ENCODE measurements at regions not wholly inside any gene's neighbourhood (a gene's known extent, or its start where the extent isn't known, plus 50 kb on each side); places are given as distances from the start of the nearest gene placed in this dataset.

- intact Hi-C loops (cut with DNase I) = no loop called here
- DNase-seq (ENCODE audit: low spot score) = no peak
Measured at GRCh38 chr13:76759877-76760276, 126.3 kb downstream of the KCTD12 start.

DNA sequence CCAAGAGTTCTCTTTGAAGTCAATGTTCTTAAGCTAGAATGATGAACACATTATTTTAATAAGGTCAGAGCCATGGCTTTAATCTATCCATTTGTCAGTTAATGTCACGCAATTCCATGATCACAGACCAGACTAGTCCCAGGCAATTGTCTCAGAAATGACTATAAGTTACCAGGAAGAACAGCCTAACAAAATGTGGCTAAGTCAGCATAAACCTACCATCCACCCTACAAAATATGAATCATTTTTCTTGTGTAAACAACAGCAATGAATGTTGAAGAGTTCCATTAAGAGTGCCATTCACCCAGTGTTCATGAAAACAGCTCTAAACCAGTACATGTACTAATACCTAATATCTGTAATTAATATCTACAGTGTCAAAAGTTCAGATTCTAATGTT lies 127.5 kb downstream of the KCTD12 start:
- DNase-seq (ENCODE audit: low spot score) = no peak
- intact Hi-C loops (cut with DNase I) = no loop called here

GRCh38 chr13:76758257-76758656 lies 127.9 kb downstream of the KCTD12 start:
- intact Hi-C loops (cut with DNase I) = no loop called here
- DNase-seq (ENCODE audit: low spot score) = no peak

GRCh38 chr13:76756451-76756850 lies 129.8 kb downstream of the KCTD12 start:
- intact Hi-C loops (cut with DNase I) = loop anchor here in 1 of 2 donors (2.0 kb wide), 1 partner anchor 64 kb away; no protein-coding TSS in a partner anchor
- no peak for DNase-seq (ENCODE audit: low spot score)

DNA sequence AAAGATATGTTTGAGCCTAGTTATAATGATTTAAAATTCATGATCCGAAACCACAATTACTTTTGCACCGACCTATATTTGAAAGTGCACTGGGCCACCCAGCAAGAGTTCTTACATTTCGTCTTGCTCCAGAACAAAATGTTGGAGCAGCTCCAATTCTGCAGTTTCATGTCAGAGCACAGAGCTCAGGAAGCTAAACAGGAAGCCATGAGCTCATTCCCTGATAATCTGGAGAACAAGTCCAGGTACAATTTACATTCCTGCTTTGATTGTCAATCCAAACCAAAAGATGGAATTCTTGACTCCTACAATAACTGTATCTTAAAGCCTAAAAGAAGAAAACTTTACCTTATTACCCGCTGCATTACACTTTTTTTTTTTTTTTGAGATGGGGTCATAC lies 131.8 kb downstream of the KCTD12 start:
- no peak for DNase-seq (ENCODE audit: low spot score)
- intact Hi-C loops (cut with DNase I) = no loop called here

- intact Hi-C loops (cut with DNase I) = no loop called here
- no peak for DNase-seq (ENCODE audit: low spot score)
Measured at GRCh38 chr13:76751278-76751677, 134.9 kb downstream of the KCTD12 start.

- DNase-seq (ENCODE audit: low spot score) = no peak
- intact Hi-C loops (cut with DNase I) = no loop called here
Measured at GRCh38 chr13:76750126-76750525, 136.1 kb downstream of the KCTD12 start.

GRCh38 chr13:76745261-76746200 lies 140.7 kb downstream of the KCTD12 start:
- intact Hi-C loops (cut with DNase I) = no loop called here
- no peak for DNase-seq (ENCODE audit: low spot score)

GRCh38 chr13:76741624-76742023 lies 144.6 kb downstream of the KCTD12 start:
- DNase-seq (ENCODE audit: low spot score) = no peak
- intact Hi-C loops (cut with DNase I) = no loop called here

DNA sequence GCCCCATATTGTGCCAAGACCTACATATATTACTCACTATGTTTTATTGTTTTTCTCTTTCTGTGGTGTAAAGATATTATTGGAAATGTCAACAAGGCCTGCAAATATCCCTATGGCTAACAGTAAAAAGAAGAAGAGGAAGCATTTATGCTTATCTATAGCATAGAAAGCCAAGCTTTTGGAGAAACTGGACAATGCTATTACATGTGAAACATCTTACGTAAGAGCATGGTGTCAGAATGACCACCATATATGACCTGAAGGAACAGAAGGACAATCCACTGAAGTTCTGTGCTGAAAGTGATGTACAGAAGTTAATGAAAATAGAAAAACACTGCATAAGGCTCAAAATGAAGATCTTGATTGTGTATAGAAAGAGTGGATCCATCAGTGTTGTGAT lies 145.2 kb downstream of the KCTD12 start:
- no peak for DNase-seq (ENCODE audit: low spot score)
- intact Hi-C loops (cut with DNase I) = no loop called here

DNA sequence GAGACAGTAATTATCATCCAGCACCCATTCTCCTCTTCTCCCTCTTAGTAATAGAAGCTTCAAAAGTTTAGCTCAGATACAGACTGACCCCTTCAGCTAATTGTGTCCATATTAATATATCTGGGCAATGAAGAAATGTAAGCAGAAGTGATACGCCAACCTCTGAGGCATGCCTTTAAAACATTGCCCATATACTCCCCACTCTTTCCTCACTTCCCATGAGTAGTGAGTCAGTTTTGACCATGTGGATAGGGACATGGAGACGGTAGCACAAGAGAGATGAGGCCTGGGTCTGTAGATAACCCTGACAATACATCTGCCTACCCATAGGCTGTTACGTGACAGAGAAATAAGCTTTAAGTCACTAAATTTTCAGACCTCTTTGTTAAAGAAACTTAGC lies 147.6 kb downstream of the KCTD12 start:
- intact Hi-C loops (cut with DNase I) = no loop called here
- no peak for DNase-seq (ENCODE audit: low spot score)

DNA sequence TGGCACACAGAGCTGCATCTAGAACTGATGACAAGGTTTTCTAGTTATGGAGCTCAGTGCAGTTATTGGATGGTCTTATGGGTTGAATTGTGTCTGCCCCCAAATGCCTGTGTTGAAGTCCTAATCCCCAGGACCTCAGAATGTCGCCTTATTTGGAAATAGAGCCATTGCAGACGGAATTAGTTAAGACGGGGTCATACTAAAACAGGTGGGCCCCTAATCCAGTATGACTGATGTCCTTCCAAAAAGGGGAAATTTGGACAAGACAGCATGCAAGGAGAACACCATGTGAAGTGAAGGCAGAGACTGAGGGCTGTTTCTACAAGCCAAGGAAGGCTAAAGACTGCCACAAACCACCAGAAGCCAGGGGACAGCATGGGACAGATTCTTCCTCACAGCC lies 148.7 kb downstream of the KCTD12 start:
- intact Hi-C loops (cut with DNase I) = no loop called here

DNA sequence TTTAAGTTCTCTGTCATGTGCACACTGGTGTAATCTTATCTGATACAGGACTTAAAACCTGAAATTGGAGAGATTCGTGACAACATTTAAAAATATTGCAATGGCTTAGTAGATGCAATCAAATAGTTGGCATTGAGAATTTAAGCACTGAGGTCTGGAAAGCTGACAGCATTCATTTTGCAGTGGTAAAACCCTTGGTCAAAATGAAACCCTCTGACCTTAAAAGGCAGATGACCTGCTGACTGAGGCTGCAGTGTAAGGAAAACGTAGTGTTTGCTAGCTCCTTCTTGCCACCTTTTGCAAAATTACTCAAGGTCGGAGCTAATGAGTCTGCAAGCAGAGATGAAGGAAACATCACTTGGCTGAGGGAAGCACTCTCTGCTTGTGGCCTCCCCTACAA lies 150.6 kb downstream of the KCTD12 start:
- DNase-seq (ENCODE audit: low spot score) = no peak
- intact Hi-C loops (cut with DNase I) = no loop called here

More for the DNA sequence above, 148.7 kb downstream of the KCTD12 start:
- no peak for DNase-seq (ENCODE audit: low spot score)

DNA sequence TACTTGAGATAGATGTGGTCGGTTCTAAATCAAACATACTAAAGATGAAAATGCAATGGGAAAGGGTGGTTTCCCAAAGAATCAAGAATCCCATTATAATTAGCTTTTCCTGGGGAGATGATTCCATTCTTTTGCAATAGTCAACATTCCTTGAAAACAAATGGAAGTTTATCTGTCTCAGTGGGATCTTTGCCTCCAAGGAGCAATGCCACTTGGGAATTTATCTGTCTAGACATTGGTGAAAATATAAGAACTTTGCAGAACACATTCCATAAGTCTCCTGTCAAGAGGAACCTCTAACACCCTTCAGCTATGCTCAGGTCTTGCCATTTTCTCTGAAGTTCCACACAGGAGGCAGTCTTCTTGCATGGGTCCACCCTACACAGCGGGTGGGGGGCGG lies 152.5 kb downstream of the KCTD12 start:
- DNase-seq (ENCODE audit: low spot score) = no peak
- intact Hi-C loops (cut with DNase I) = no loop called here

GRCh38 chr13:76732367-76732766 lies 153.8 kb downstream of the KCTD12 start:
- intact Hi-C loops (cut with DNase I) = no loop called here
- no peak for DNase-seq (ENCODE audit: low spot score)

- intact Hi-C loops (cut with DNase I) = no loop called here
- no peak for DNase-seq (ENCODE audit: low spot score)
Measured at GRCh38 chr13:76730220-76730619, 156.0 kb downstream of the KCTD12 start.

GRCh38 chr13:76729691-76730090 lies 156.5 kb downstream of the KCTD12 start:
- no peak for DNase-seq (ENCODE audit: low spot score)
- intact Hi-C loops (cut with DNase I) = no loop called here

GRCh38 chr13:76725896-76726295 lies 160.3 kb downstream of the KCTD12 start:
- intact Hi-C loops (cut with DNase I) = no loop called here
- DNase-seq (ENCODE audit: low spot score) = no peak

DNA sequence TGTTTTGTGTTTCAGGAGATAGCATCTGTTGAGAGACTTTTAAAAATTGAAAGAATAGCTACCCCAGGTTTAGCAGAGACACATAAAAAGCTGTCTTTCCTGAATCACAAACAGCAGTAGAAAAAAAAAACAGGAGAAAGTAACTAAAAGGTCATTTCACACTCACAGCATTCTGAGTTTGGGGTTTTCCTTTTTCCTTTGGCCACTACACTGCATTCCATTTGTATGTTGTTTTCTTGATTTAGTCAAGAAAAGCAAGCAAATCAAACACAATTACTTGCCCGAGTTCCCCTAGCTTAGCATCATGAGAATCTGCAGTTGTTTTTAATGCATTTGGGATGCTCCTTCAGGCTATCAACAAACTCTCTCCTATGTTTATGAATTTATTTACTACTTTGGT lies 161.0 kb downstream of the KCTD12 start:
- no peak for DNase-seq (ENCODE audit: low spot score)
- intact Hi-C loops (cut with DNase I) = no loop called here

DNA sequence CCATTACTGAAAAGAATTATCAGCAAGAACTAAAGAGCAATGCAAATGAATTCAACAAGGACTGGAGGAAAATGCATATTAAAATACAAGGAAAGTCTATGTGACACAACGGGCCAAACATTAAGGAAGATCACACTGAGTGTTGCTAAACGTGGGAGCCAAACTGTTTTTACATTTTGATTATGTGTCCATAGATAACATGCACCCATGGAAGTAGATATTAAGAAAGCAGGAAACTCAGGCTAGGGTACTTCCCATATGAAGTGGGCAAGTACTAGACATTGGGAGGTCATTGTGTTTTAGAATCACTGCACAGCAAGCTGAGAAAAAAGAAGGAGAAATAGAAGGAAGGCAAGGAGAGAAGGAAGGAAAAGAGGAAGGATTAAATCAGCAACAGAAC lies 161.8 kb downstream of the KCTD12 start:
- no peak for DNase-seq (ENCODE audit: low spot score)
- intact Hi-C loops (cut with DNase I) = no loop called here

DNA sequence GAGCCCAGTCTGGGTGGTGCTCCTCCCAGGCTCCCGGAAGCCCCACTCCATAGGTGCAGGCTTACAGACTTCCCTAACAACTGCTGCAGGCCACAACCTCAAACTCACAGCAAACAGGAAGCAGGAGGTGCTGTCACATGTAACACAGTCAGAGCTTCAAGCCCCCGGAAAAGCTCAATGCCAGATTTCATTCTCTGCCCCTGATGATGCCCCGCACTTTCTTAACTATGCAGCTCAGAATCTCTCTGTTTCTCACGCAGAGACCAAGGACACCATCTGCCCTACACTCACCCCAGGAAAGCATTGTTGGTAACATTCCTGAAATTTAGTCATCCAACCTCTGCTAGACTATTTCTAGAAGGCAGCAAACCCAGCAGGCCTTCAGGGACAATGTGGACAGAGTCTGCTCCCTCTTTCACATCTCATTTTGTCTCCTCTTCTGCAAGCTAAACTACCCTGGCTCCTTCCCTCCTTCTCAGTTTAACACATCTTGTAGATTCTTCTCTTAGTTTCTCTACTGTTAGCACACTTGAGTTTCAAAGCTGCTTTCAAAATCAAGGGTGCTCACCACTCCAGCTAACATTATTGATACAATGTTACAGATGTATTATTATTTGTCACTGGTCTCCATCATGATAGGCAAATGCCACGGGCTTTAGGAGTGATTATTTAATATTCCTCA lies 162.5 kb downstream of the KCTD12 start:
- intact Hi-C loops (cut with DNase I) = no loop called here
- DNase-seq (ENCODE audit: low spot score) = no peak
